Liver (tissue), 8 donors: ENCODE measurements at regions not wholly inside any gene's neighbourhood (a gene's known extent, or its start where the extent isn't known, plus 50 kb on each side); places are given as distances from the start of the nearest gene placed in this dataset.

Experiments used
- DNase-seq: peaks from one replicate; pipeline ENCODE4 v3.0.0-alpha.2; 2017; ENCODE audit warnings: low spot score
- H3K27ac ChIP-seq, 2 donors: one replicate each; pipeline ENCODE4 v1.7.0; 2013; ENCODE audit warnings: inconsistent platforms in 2 of 2, low read length in 2 of 2, control low read depth in 1 of 2, low read depth in 1 of 2, mild to moderate bottlenecking in 1 of 2
- H3K27me3 ChIP-seq, 4 donors: one replicate each; pipeline versions ENCODE4 v1.6.1 to v1.7.0; 2013; ENCODE audit warnings: low read length in 3 of 4, inconsistent platforms in 1 of 4, mild to moderate bottlenecking in 1 of 4, moderate library complexity in 1 of 4; ENCODE audit not compliant: control insufficient read depth in 4 of 4, insufficient read depth in 4 of 4
- H3K36me3 ChIP-seq, 4 donors: one replicate each; pipeline versions ENCODE4 v1.6.1 to v1.7.0; 2013; ENCODE audit warnings: low read length in 3 of 4, mild to moderate bottlenecking in 3 of 4, low read depth in 1 of 4, moderate library complexity in 1 of 4; ENCODE audit not compliant: control insufficient read depth in 4 of 4, insufficient read depth in 3 of 4
- H3K4me1 ChIP-seq, 4 donors: one replicate each; pipeline versions ENCODE4 v1.6.1 to v1.7.0; 2013; ENCODE audit warnings: low read length in 3 of 4, mild to moderate bottlenecking in 3 of 4, moderate library complexity in 1 of 4; ENCODE audit not compliant: control insufficient read depth in 4 of 4, insufficient read depth in 4 of 4
- H3K4me3 ChIP-seq, 3 donors: one replicate each; pipeline versions ENCODE4 v1.6.1 to v1.7.0; 2013; ENCODE audit warnings: low read length in 3 of 3, control low read depth in 1 of 3, low read depth in 1 of 3, mild to moderate bottlenecking in 1 of 3
- H3K9ac ChIP-seq, 2 donors: one replicate each; pipeline ENCODE4 v1.7.0; 2013; ENCODE audit warnings: low read length in 2 of 2, mild to moderate bottlenecking in 2 of 2, moderate library complexity in 2 of 2, control low read depth in 1 of 2, low read depth in 1 of 2
- H3K9me3 ChIP-seq, 4 donors: one replicate each; pipeline versions ENCODE4 v1.6.1 to v1.7.0; 2013; ENCODE audit warnings: low read length in 3 of 4; ENCODE audit not compliant: control insufficient read depth in 4 of 4
- ATF3 ChIP-seq: IDR thresholded peaks from 2 replicates; pipeline ENCODE4 v1.6.1; 2016; ENCODE audit warnings: antibody characterized with exemption
- CTCF ChIP-seq: fragments of 150-350 bp; IDR thresholded peaks from 2 replicates; pipeline ENCODE4 v1.5.1; 2017; ENCODE audit warnings: improper control_type of control experiment, low read depth, low read length; ENCODE audit not compliant: missing input control
- EGR1 ChIP-seq, 2 donors: IDR thresholded peaks; 2 replicates each; pipeline ENCODE4 v1.6.1; 2016 to 2018; ENCODE audit warnings: antibody characterized with exemption in 2 of 2, low read depth in 2 of 2
- FOXA1 ChIP-seq: IDR thresholded peaks from 2 replicates; pipeline ENCODE4 v1.6.1; 2016; ENCODE audit warnings: antibody characterized with exemption
- FOXA2 ChIP-seq: IDR thresholded peaks from 2 replicates; pipeline ENCODE4 v1.6.1; 2016; ENCODE audit warnings: antibody characterized with exemption
- HNF4A ChIP-seq, 2 donors: conservative IDR thresholded peaks; 2 replicates each; pipeline ENCODE4 v1.6.1; 2016; ENCODE audit warnings: antibody characterized with exemption in 2 of 2, mild to moderate bottlenecking in 2 of 2
- HNF4G ChIP-seq: IDR thresholded peaks from 2 replicates; pipeline ENCODE4 v1.6.1; 2016; ENCODE audit warnings: antibody characterized with exemption
- JUND ChIP-seq, 2 donors: IDR thresholded peaks; 2 replicates each; pipeline ENCODE4 v1.6.1; 2016; ENCODE audit warnings: antibody characterized with exemption in 2 of 2
- NR2F2 ChIP-seq: IDR thresholded peaks from 2 replicates; pipeline ENCODE4 v1.6.1; 2016; ENCODE audit warnings: antibody characterized with exemption
- RAD21 ChIP-seq, 2 donors: IDR thresholded peaks; 2 replicates each; pipeline ENCODE4 v1.6.1; 2016; ENCODE audit warnings: antibody characterized with exemption in 2 of 2, mild to moderate bottlenecking in 2 of 2
- RXRA ChIP-seq, 2 donors: IDR thresholded peaks; 2 replicates each; pipeline ENCODE4 v1.6.1; 2017 to 2018; ENCODE audit warnings: antibody characterized with exemption in 2 of 2, mild to moderate bottlenecking in 1 of 2
- SP1 ChIP-seq: IDR thresholded peaks from 2 replicates; pipeline ENCODE4 v1.6.1; 2018; ENCODE audit warnings: antibody characterized with exemption, mild to moderate bottlenecking
- TAF1 ChIP-seq: conservative IDR thresholded peaks from 2 replicates; pipeline ENCODE4 v1.6.1; 2016; ENCODE audit warnings: antibody characterized with exemption, mild to moderate bottlenecking
- ZBTB33 ChIP-seq: IDR thresholded peaks from 2 replicates; pipeline ENCODE4 v1.6.1; 2016; ENCODE audit warnings: antibody characterized with exemption
- WGBS: extraction: QIAGEN DNeasy Blood & Tissue Kit; methylation state at CpG from one replicate; pipeline ENCODE4 v1.1.7; 2013; 5-methylcytosine and 5-hydroxymethylcytosine counted together
- TF ChIP-seq, protein P1 (sequence below): IDR thresholded peaks from 2 replicates; pipeline ENCODE4 v1.6.1; 2016; ENCODE audit warnings: antibody characterized with exemption, mild to moderate bottlenecking
- donor health status: healthy.
- donor health status: healthy.
- donor health status: healthy.
- donor health status: healthy.
- donor health status: healthy.

GRCh38 chr7:51521054-51521453, 204.4 kb upstream of the COBL start:
- 21% methylated on average over 6 of the region's 6 CpGs for WGBS
- H3K4me3 ChIP-seq, result no peak overlapping the region
- TF ChIP-seq FOXA1 (no peak), JUND (IDR thresholded peaks at IDR 0.05) (no peak), HNF4G (no peak), FOXA2 (no peak), EGR1 (IDR thresholded peaks at IDR 0.05; ENCODE audit: low read depth in 2 of 2) (no peak), TAF1 (no peak)
- no peaks in the 10 kb centered on the region for H3K36me3 ChIP-seq
- H3K9me3 ChIP-seq, result no peaks in the 10 kb centered on the region
- DNase-seq, result no peak
- H3K4me1 ChIP-seq, result no peaks in the 10 kb centered on the region
- H3K9ac ChIP-seq, result no peak overlapping the region
- peaks cover 0 to 2% (median 0%) of the 10 kb centered on the region in 4 donors for H3K27me3 ChIP-seq
- no peak overlapping the region for H3K27ac ChIP-seq

- H3K4me1 ChIP-seq, result no peaks in the 10 kb centered on the region
- no peak for TF ChIP-seq NR2F2
- TF ChIP-seq JUND (IDR thresholded peaks at IDR 0.05), result no peak
- TF ChIP-seq ATF3, result no peak
- TF ChIP-seq, protein P1, sequence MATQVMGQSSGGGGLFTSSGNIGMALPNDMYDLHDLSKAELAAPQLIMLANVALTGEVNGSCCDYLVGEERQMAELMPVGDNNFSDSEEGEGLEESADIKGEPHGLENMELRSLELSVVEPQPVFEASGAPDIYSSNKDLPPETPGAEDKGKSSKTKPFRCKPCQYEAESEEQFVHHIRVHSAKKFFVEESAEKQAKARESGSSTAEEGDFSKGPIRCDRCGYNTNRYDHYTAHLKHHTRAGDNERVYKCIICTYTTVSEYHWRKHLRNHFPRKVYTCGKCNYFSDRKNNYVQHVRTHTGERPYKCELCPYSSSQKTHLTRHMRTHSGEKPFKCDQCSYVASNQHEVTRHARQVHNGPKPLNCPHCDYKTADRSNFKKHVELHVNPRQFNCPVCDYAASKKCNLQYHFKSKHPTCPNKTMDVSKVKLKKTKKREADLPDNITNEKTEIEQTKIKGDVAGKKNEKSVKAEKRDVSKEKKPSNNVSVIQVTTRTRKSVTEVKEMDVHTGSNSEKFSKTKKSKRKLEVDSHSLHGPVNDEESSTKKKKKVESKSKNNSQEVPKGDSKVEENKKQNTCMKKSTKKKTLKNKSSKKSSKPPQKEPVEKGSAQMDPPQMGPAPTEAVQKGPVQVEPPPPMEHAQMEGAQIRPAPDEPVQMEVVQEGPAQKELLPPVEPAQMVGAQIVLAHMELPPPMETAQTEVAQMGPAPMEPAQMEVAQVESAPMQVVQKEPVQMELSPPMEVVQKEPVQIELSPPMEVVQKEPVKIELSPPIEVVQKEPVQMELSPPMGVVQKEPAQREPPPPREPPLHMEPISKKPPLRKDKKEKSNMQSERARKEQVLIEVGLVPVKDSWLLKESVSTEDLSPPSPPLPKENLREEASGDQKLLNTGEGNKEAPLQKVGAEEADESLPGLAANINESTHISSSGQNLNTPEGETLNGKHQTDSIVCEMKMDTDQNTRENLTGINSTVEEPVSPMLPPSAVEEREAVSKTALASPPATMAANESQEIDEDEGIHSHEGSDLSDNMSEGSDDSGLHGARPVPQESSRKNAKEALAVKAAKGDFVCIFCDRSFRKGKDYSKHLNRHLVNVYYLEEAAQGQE, result no peak
- TF ChIP-seq RAD21 (IDR thresholded peaks at IDR 0.05), result no peak
- no peak for TF ChIP-seq FOXA1
- no peak for TF ChIP-seq SP1
- TF ChIP-seq RXRA (IDR thresholded peaks at IDR 0.05), result no peak
- TF ChIP-seq ZBTB33, result no peak
- TF ChIP-seq CTCF, result no peak
- no peak for TF ChIP-seq FOXA2
- TF ChIP-seq HNF4A (conservative IDR thresholded peaks at IDR 0.05), result no peak
- H3K36me3 ChIP-seq, result no peaks in the 10 kb centered on the region
- 83% methylated on average over 4 of the region's 4 CpGs for WGBS
- H3K27ac ChIP-seq, result no peak overlapping the region
- H3K4me3 ChIP-seq, result no peak overlapping the region
- no peak overlapping the region for H3K9ac ChIP-seq
- DNase-seq, result no peak
- no peaks in the 10 kb centered on the region for H3K9me3 ChIP-seq
- peaks cover 0 to 6% (median 0%) of the 10 kb centered on the region in 4 donors for H3K27me3 ChIP-seq
Measured at GRCh38 chr7:51518646-51519045, 202.0 kb upstream of the COBL start.
